Smooth muscle cell (in vitro differentiated cells): ENCODE measurements at regions not wholly inside any gene's neighbourhood (a gene's known extent, or its start where the extent isn't known, plus 50 kb on each side); places are given as distances from the start of the nearest gene placed in this dataset.

Source experiments
- DNase-seq: peaks from one replicate; lab custom pipeline; 2025; ENCODE audit not compliant: unreplicated experiment; lab: John Stamatoyannopoulos, UW
- H2AFZ ChIP-seq: fragments of 200-600 bp; sonication (generic); 2 replicates; pipeline ENCODE4 v1.6.0; 2016; ENCODE audit warnings: antibody characterized with exemption, low read depth, mild to moderate bottlenecking
- H3F3A ChIP-seq: fragments of 200-600 bp; sonication (generic); 2 replicates; pipeline ENCODE4 v1.6.0; 2017; ENCODE audit warnings: antibody characterized with exemption, low read depth
- H3K27ac ChIP-seq: fragments of 200-600 bp; sonication (generic); 2 replicates; pipeline ENCODE4 v1.5.1; 2016; ENCODE audit warnings: low read depth, mild to moderate bottlenecking
- H3K27me3 ChIP-seq: fragments of 200-600 bp; sonication (generic); 2 replicates; pipeline ENCODE4 v1.6.1; 2016; ENCODE audit warnings: low read depth, mild to moderate bottlenecking
- H3K36me3 ChIP-seq: fragments of 200-600 bp; sonication (generic); 2 replicates; pipeline ENCODE4 v1.5.1; 2016; ENCODE audit warnings: low read depth
- H3K4me1 ChIP-seq: fragments of 200-600 bp; sonication (generic); 2 replicates; pipeline ENCODE4 v1.5.1; 2016; ENCODE audit warnings: low read depth
- H3K4me2 ChIP-seq: fragments of 200-600 bp; sonication (generic); 2 replicates; pipeline ENCODE4 v1.6.0; 2016; ENCODE audit warnings: mild to moderate bottlenecking
- H3K4me3 ChIP-seq: fragments of 200-600 bp; sonication (generic); 2 replicates; pipeline ENCODE4 v1.5.1; 2016; ENCODE audit warnings: mild to moderate bottlenecking
- H3K79me2 ChIP-seq: fragments of 200-600 bp; sonication (generic); 2 replicates; pipeline ENCODE4 v1.6.0; 2016; ENCODE audit warnings: low read depth, mild to moderate bottlenecking
- H3K9ac ChIP-seq: fragments of 200-600 bp; sonication (generic); 2 replicates; pipeline ENCODE4 v1.6.0; 2016; ENCODE audit warnings: low read depth
- H3K9me3 ChIP-seq: fragments of 200-600 bp; sonication (generic); replicated peaks from 2 replicates; pipeline ENCODE4 v1.5.1; 2016; ENCODE audit warnings: low read depth
- H4K20me1 ChIP-seq: fragments of 200-600 bp; sonication (generic); 2 replicates; pipeline ENCODE4 v1.6.0; 2016; ENCODE audit warnings: low read depth
- CTCF ChIP-seq: fragments of 200-600 bp; sonication (generic); IDR thresholded peaks from 2 replicates; pipeline ENCODE4 v1.5.1; 2017; ENCODE audit warnings: borderline replicate concordance, mild to moderate bottlenecking, antibody characterized with exemption; ENCODE audit not compliant: insufficient read depth, poor library complexity, severe bottlenecking
- WGBS: methylation state at CpG from one replicate; pipeline ENCODE4 v1.1.7; 2016; ENCODE audit warnings: low lambda C conversion rate; 5-methylcytosine and 5-hydroxymethylcytosine counted together

- Histone ChIP-seq H3K79me2 (no peaks in the 10 kb centered on the region), H2AFZ (no peak overlapping the region), H3K9ac (no peak overlapping the region), H3K4me3 (no peak overlapping the region), H3K9me3 (no peaks in the 10 kb centered on the region), H3K4me2 (no peak overlapping the region), H3K36me3 (no peaks in the 10 kb centered on the region), H3K27me3 (no peaks in the 10 kb centered on the region), H3K4me1 (no peaks in the 10 kb centered on the region), H3K27ac (no peak overlapping the region), H3F3A (no peaks in the 10 kb centered on the region), H4K20me1 (no peaks in the 10 kb centered on the region)
- no peak for TF ChIP-seq CTCF
- no peak for DNase-seq
- 66% methylated on average over 2 of the region's 2 CpGs for WGBS
Observed at GRCh38 chr2:187826023-187826422, 271.8 kb upstream of the TFPI start.

GRCh38 chr2:187834787-187835186, 280.6 kb upstream of the TFPI start:
- no peaks in the 10 kb centered on the region for H3K79me2 ChIP-seq
- H3K36me3 ChIP-seq: no peaks in the 10 kb centered on the region
- H3K9me3 ChIP-seq: no peaks in the 10 kb centered on the region
- 97% methylated on average over 5 of the region's 5 CpGs for WGBS
- no peak overlapping the region for H3K27ac ChIP-seq
- TF ChIP-seq CTCF: no peak
- no peak overlapping the region for H3K9ac ChIP-seq
- H3F3A ChIP-seq: no peaks in the 10 kb centered on the region
- no peak overlapping the region for H3K4me2 ChIP-seq
- H2AFZ ChIP-seq: no peak overlapping the region
- no peaks in the 10 kb centered on the region for H3K4me1 ChIP-seq
- no peak for DNase-seq
- no peaks in the 10 kb centered on the region for H3K27me3 ChIP-seq
- H3K4me3 ChIP-seq: no peak overlapping the region
- H4K20me1 ChIP-seq: no peaks in the 10 kb centered on the region

- Histone ChIP-seq H3K4me2 (no peak overlapping the region), H3K4me3 (no peak overlapping the region), H2AFZ (no peak overlapping the region), H3K79me2 (no peaks in the 10 kb centered on the region), H3K27ac (no peak overlapping the region), H3K4me1 (no peaks in the 10 kb centered on the region), H3K9ac (no peak overlapping the region), H3F3A (no peaks in the 10 kb centered on the region), H4K20me1 (no peaks in the 10 kb centered on the region), H3K27me3 (no peaks in the 10 kb centered on the region), H3K9me3 (no peaks in the 10 kb centered on the region), H3K36me3 (no peaks in the 10 kb centered on the region)
- DNase-seq: no peak
- TF ChIP-seq CTCF: no peak
- whole genome bisulfite sequencing: 96% methylated on average over 1 of the region's 1 CpG
Observed at GRCh38 chr2:187838690-187839089, 284.5 kb upstream of the TFPI start.

- WGBS: 99% methylated on average over 4 of the region's 4 CpGs
- Histone ChIP-seq H3K9me3 (no peaks in the 10 kb centered on the region), H4K20me1 (no peaks in the 10 kb centered on the region), H3K27me3 (no peaks in the 10 kb centered on the region), H3F3A (no peaks in the 10 kb centered on the region), H3K4me1 (no peaks in the 10 kb centered on the region), H3K4me2 (no peak overlapping the region), H3K27ac (no peak overlapping the region), H3K79me2 (no peaks in the 10 kb centered on the region), H2AFZ (no peak overlapping the region), H3K9ac (no peak overlapping the region), H3K4me3 (no peak overlapping the region), H3K36me3 (no peaks in the 10 kb centered on the region)
- no peak for TF ChIP-seq CTCF
- DNase-seq: no peak
Observed at GRCh38 chr2:187842315-187842714, 288.1 kb upstream of the TFPI start.
